GM23338 (cell line): ENCODE measurements at regions not wholly inside any gene's neighbourhood (a gene's known extent, or its start where the extent isn't known, plus 50 kb on each side); places are given as distances from the start of the nearest gene placed in this dataset.
"Not testable (repeated sequence)": the region's sequence is repeated elsewhere in the genome, so short reads cannot be mapped to it uniquely, and the experiment has no call there.

Experiments
- EZH2 ChIP-seq: fragments of 200-600 bp; sonication (generic); IDR thresholded peaks from one replicate; pipeline ENCODE4 v1.8.0; 2017; ENCODE audit warnings: antibody characterized with exemption, mild to moderate bottlenecking, low read depth; ENCODE audit not compliant: unreplicated experiment
- EZH2phosphoT487 ChIP-seq: fragments of 200-600 bp; sonication (generic); IDR thresholded peaks from one replicate; pipeline ENCODE4 v1.8.1; 2018; ENCODE audit warnings: antibody characterized with exemption; ENCODE audit not compliant: unreplicated experiment
- JUNB ChIP-seq: IDR thresholded peaks from one replicate; pipeline ENCODE4 v1.6.1; 2016; ENCODE audit warnings: antibody characterized with exemption; ENCODE audit not compliant: unreplicated experiment
- NANOG ChIP-seq: IDR thresholded peaks from 2 replicates; pipeline ENCODE4 v1.6.1; 2016; ENCODE audit warnings: antibody characterized with exemption, borderline replicate concordance
- POLR2AphosphoS5 ChIP-seq: IDR thresholded peaks from 2 replicates; pipeline ENCODE4 v1.6.1; 2016; ENCODE audit warnings: antibody characterized with exemption, low read depth
- REST ChIP-seq: IDR thresholded peaks from one replicate; pipeline ENCODE4 v1.6.1; 2018; ENCODE audit warnings: antibody characterized with exemption; ENCODE audit not compliant: unreplicated experiment
- ZNF114 ChIP-seq: fragments of 250-450 bp; sonication (Bioruptor Pico); IDR thresholded peaks from 2 replicates; pipeline ENCODE4 v1.5.0; 2020; ENCODE audit warnings: mild to moderate bottlenecking, moderate library complexity
- TF ChIP-seq, protein P1 (sequence below), 2 experiments: fragments of 200-600 bp in 1 of 2; sonication (generic) in 1 of 2; conservative IDR thresholded peaks; 2 replicates each; pipeline versions ENCODE4 v1.5.1 to v1.6.1; 2016 to 2017; ENCODE audit warnings: antibody characterized with exemption in 2 of 2, low read depth in 2 of 2, mild to moderate bottlenecking in 2 of 2, moderate library complexity in 1 of 2

DNA sequence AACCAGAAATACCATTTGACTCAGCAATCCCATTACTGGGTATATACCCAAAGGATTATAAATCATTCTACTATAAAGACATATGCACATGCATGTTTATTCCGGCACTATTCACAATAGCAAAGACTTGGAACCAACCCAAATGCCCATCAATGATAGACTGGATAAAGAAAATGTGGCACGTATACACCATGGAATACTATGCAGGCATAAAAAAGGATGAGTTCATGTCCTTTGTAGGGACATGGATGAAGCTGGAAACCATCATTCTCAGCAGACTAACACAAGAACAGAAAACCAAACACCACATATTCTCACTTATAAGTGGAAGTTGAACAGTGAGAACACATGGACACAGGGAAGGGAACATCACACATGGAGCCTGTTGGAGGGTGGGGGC, 158.2 kb downstream of the GXYLT1 start:
- TF ChIP-seq, protein P1, sequence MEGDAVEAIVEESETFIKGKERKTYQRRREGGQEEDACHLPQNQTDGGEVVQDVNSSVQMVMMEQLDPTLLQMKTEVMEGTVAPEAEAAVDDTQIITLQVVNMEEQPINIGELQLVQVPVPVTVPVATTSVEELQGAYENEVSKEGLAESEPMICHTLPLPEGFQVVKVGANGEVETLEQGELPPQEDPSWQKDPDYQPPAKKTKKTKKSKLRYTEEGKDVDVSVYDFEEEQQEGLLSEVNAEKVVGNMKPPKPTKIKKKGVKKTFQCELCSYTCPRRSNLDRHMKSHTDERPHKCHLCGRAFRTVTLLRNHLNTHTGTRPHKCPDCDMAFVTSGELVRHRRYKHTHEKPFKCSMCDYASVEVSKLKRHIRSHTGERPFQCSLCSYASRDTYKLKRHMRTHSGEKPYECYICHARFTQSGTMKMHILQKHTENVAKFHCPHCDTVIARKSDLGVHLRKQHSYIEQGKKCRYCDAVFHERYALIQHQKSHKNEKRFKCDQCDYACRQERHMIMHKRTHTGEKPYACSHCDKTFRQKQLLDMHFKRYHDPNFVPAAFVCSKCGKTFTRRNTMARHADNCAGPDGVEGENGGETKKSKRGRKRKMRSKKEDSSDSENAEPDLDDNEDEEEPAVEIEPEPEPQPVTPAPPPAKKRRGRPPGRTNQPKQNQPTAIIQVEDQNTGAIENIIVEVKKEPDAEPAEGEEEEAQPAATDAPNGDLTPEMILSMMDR (conservative IDR thresholded peaks at IDR 0.05; ENCODE audit: low read depth in 2 of 2) = not testable (repeated sequence)
- not testable (repeated sequence) for TF ChIP-seq EZH2; JUNB; EZH2phosphoT487; REST; ZNF114 (CRISPR knock-in tag); NANOG; POLR2AphosphoS5
